OCI-LY7 (cell line): ENCODE measurements at regions not wholly inside any gene's neighbourhood (a gene's known extent, or its start where the extent isn't known, plus 50 kb on each side); places are given as distances from the start of the nearest gene placed in this dataset.

Experiments used
- CTCF ChIP-seq: fragments of 200-600 bp; sonication (generic); conservative IDR thresholded peaks from 2 replicates; pipeline ENCODE4 v1.5.1; 2014; ENCODE audit warnings: mild to moderate bottlenecking, antibody characterized with exemption, low read length, moderate library complexity, mixed read lengths
- EZH2phosphoT487 ChIP-seq: fragments of 200-600 bp; sonication (generic); IDR thresholded peaks from 2 replicates; pipeline ENCODE4 v1.6.1; 2018; ENCODE audit warnings: low read depth, borderline replicate concordance, mild to moderate bottlenecking, mixed run types, antibody characterized with exemption, low read length, moderate library complexity, mixed read lengths

GRCh38 chr10:27383595-27384542 is 120.2 kb upstream of the RAB18 start:
- no peak for TF ChIP-seq CTCF
- no peak for TF ChIP-seq EZH2phosphoT487
